GM12878 (cell line): ENCODE measurements at regions not wholly inside any gene's neighbourhood (a gene's known extent, or its start where the extent isn't known, plus 50 kb on each side); places are given as distances from the start of the nearest gene placed in this dataset.

Experiments used
- ATAC-seq: fragments of 200-7000 bp; cut with Tn5 transposase; 3 replicates; pipeline ENCODE4 v1.9.1; 2020; ENCODE audit warnings: mild to moderate bottlenecking, moderate library complexity
- BruUV-seq: library from RNA; stranded (reverse); fragments of 400-500 nt; replicated peaks from 2 replicates; lab custom pipeline; 2021; lab: Mats Ljungman, UMichigan
- CTCF ChIA-PET: fragments of 300-600 bp; sonication (Branson Sonifier 250); formaldehyde crosslinking; extraction: SDS; loops from one replicate; lab custom pipeline; 2021; ENCODE audit warnings: inconsistent platforms; lab: Yijun Ruan, JAX
- POLR2A ChIA-PET: fragments of 350-600 bp; formaldehyde crosslinking; extraction: SDS; loops from one replicate; lab custom pipeline; 2021; ENCODE audit warnings: inconsistent platforms; lab: Charles Lee
- RAD21 ChIA-PET: fragments of 300-600 bp; sonication (Branson Sonifier 250); formaldehyde crosslinking; loops from one replicate; lab custom pipeline; 2023; ENCODE audit warnings: antibody characterized with exemption; ENCODE audit not compliant: unreplicated experiment; lab: Charles Lee
- SMC1A ChIA-PET: fragments of 300-600 bp; sonication (Branson Sonifier 250); formaldehyde crosslinking; loops from one replicate; lab custom pipeline; 2023; ENCODE audit not compliant: unreplicated experiment, uncharacterized antibody; lab: Charles Lee
- DNase-seq: peaks from one replicate; pipeline ENCODE4 v3.0.0-alpha.2; 2011; ENCODE audit warnings: low read depth, low spot score
- FAIRE-seq: peaks from 3 replicates; lab custom pipeline; 2011; peaks lifted over from hg19 to GRCh38; lab: Jason Lieb, UNC
- H2AFZ ChIP-seq: 2 replicates; pipeline ENCODE4 v1.6.0; 2011; ENCODE audit warnings: low read depth, low read length, control low read depth; ENCODE audit not compliant: control insufficient read depth
- H3K27ac ChIP-seq: 2 replicates; pipeline ENCODE4 v1.5.1; 2011; ENCODE audit warnings: control low read depth; ENCODE audit not compliant: control insufficient read depth, insufficient read depth
- H3K27me3 ChIP-seq, 2 experiments: replicated peaks in 1 of 2; 2 replicates each; pipeline versions ENCODE4 v1.6.0 to v1.6.1; 2011; ENCODE audit warnings: low read length in 1 of 2; ENCODE audit not compliant: control insufficient read depth in 2 of 2, insufficient read depth in 2 of 2
- H3K36me3 ChIP-seq, 2 experiments: 2 replicates each; pipeline ENCODE4 v1.5.1; 2011; ENCODE audit warnings: low read length in 1 of 2; ENCODE audit not compliant: control insufficient read depth in 2 of 2, insufficient read depth in 2 of 2
- H3K4me1 ChIP-seq: 2 replicates; pipeline ENCODE4 v1.6.1; 2011; ENCODE audit warnings: mild to moderate bottlenecking, low read length, moderate library complexity, mixed read lengths; ENCODE audit not compliant: control insufficient read depth, insufficient read depth
- H3K4me2 ChIP-seq: 2 replicates; pipeline ENCODE4 v1.6.0; 2011; ENCODE audit warnings: control low read depth; ENCODE audit not compliant: control insufficient read depth, insufficient read depth
- H3K4me3 ChIP-seq: fragments of 200-600 bp; sonication (generic); 2 replicates; pipeline ENCODE4 v1.5.1; 2016
- H3K79me2 ChIP-seq: 2 replicates; pipeline ENCODE4 v1.6.0; 2011; ENCODE audit warnings: low read length; ENCODE audit not compliant: control insufficient read depth, insufficient read depth
- H3K9ac ChIP-seq: 2 replicates; pipeline ENCODE4 v1.8.0; 2011; ENCODE audit warnings: low read length, control low read depth, mixed read lengths; ENCODE audit not compliant: control insufficient read depth, insufficient read depth
- H3K9me3 ChIP-seq: replicated peaks from 3 replicates; pipeline ENCODE4 v1.5.1; 2011; ENCODE audit warnings: mild to moderate bottlenecking, low read length; ENCODE audit not compliant: control insufficient read depth, insufficient read depth
- H4K20me1 ChIP-seq: 2 replicates; pipeline ENCODE4 v1.6.0; 2011; ENCODE audit not compliant: control insufficient read depth, insufficient read depth
- CBFB ChIP-seq: IDR thresholded peaks from 2 replicates; pipeline ENCODE4 v1.6.1; 2016; ENCODE audit warnings: antibody characterized with exemption, low read depth
- ETV6 ChIP-seq, 2 experiments: fragments of 450-650 bp in 1 of 2; IDR thresholded peaks in 1 of 2; conservative IDR thresholded peaks in 1 of 2; 2 replicates each; pipeline ENCODE4 v1.6.1; 2014; ENCODE audit warnings: antibody characterized with exemption in 1 of 2, borderline replicate concordance in 1 of 2, low read depth in 1 of 2, mild to moderate bottlenecking in 1 of 2, moderate library complexity in 1 of 2
- FOXK2 ChIP-seq: fragments of 450-650 bp; IDR thresholded peaks from 2 replicates; pipeline ENCODE4 v1.6.1; 2017; ENCODE audit warnings: mild to moderate bottlenecking, moderate library complexity
- GABPA ChIP-seq: IDR thresholded peaks from 2 replicates; pipeline ENCODE4 v1.6.1; 2014; ENCODE audit warnings: antibody characterized with exemption, low read depth, mild to moderate bottlenecking, inconsistent platforms
- IKZF1 ChIP-seq: fragments of 450-650 bp; conservative IDR thresholded peaks from 2 replicates; pipeline ENCODE4 v1.6.1; 2017; ENCODE audit warnings: antibody characterized with exemption, mild to moderate bottlenecking
- NFXL1 ChIP-seq: fragments of 450-650 bp; IDR thresholded peaks from 2 replicates; pipeline ENCODE4 v1.6.1; 2017; ENCODE audit warnings: antibody characterized with exemption, mild to moderate bottlenecking, borderline replicate concordance
- SPI1 ChIP-seq: IDR thresholded peaks from 2 replicates; pipeline ENCODE4 v1.6.1; 2011; ENCODE audit warnings: low read depth, mild to moderate bottlenecking, low read length, moderate library complexity, borderline replicate concordance; ENCODE audit not compliant: insufficient read depth
- ZZZ3 ChIP-seq: IDR thresholded peaks from 2 replicates; pipeline ENCODE4 v1.6.1; 2011; ENCODE audit warnings: low read depth; ENCODE audit not compliant: control insufficient read depth, insufficient read length
- WGBS: methylation state at CpG from one replicate; pipeline ENCODE4 v1.1.6; 2016; ENCODE audit warnings: low lambda C conversion rate; ENCODE audit not compliant: insufficient replicate concordance, insufficient coverage; ENCODE audit errors: missing lambda C conversion rate; 5-methylcytosine and 5-hydroxymethylcytosine counted together
- in situ Hi-C: fragments of 300-500 bp; cut with MboI; formaldehyde crosslinking; loops from 9 replicates; pipeline ENCODE4 v1.14.3; 2018; ENCODE audit warnings: mixed read lengths
- intact Hi-C: fragments of 100-400 bp; cut with micrococcal nuclease; formaldehyde crosslinking; loops from one replicate; pipeline ENCODE4 v1.14.2; 2022; ENCODE audit not compliant: unreplicated experiment
- TF ChIP-seq, protein P1 (sequence below): IDR thresholded peaks from 2 replicates; pipeline ENCODE4 v1.6.1; 2011; ENCODE audit warnings: borderline replicate concordance, low read depth, mild to moderate bottlenecking, moderate library complexity, low read length; ENCODE audit not compliant: insufficient read depth, poor library complexity, severe bottlenecking
- TF ChIP-seq, protein P2 (sequence below): IDR thresholded peaks from 2 replicates; pipeline ENCODE4 v1.6.1; 2012; ENCODE audit warnings: mild to moderate bottlenecking, low read depth, low read length
- TF ChIP-seq, protein P3 (sequence below): fragments of 450-650 bp; IDR thresholded peaks from 2 replicates; pipeline ENCODE4 v1.6.1; 2018; ENCODE audit warnings: mild to moderate bottlenecking, low read depth, moderate library complexity; ENCODE audit not compliant: partially characterized antibody

DNA sequence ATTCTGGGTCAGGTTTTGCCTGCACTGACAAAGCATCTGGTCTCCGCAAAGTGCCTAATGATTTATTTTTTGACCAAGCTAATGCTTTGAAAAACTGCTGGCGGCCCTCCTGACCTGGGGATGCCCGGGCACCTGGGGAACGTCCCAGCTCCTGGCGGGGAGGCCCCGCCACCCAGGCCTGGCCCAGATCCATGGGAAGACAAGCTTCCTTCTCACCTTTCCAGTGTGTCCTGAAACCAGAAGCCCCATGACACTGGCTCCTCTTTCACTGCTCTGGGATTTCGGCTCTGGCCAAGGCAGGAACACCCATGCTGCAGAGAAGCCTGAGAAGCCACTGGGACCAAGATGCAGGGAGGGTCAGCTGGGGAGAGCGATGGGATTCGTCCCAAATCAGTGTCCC, 144.1 kb downstream of the SEC61B start:
- Histone ChIP-seq H3K4me1 (peaks cover 20% of the 10 kb centered on the region), H3K4me2 (no peak overlapping the region), H3K79me2 (no peaks in the 10 kb centered on the region), H3K27me3 (no peaks in the 10 kb centered on the region), H3K9me3 (no peaks in the 10 kb centered on the region), H3K9ac (no peak overlapping the region), H3K27ac (no peak overlapping the region), H2AFZ (no peak overlapping the region), H4K20me1 (no peaks in the 10 kb centered on the region), H3K36me3 (no peaks in the 10 kb centered on the region), H3K4me3 (no peak overlapping the region)
- SMC1A ChIA-PET: interaction anchor here (0.9 to 1.2 kb wide), 4 partner anchors 9 to 216 kb away, joined by 3 to 4 read pairs (median 3); no protein-coding TSS in a partner anchor
- FAIRE-seq: no peak
- in situ Hi-C loops: no loop called here
- RAD21 ChIA-PET: interaction anchor here (0.9 kb wide), 1 partner anchor 10 kb away, joined by 4 read pairs; no protein-coding TSS in a partner anchor
- WGBS: 61% methylated on average over 9 of the region's 9 CpGs
- no peak for ATAC-seq
- CTCF ChIA-PET: interaction anchor here (1.3 kb wide), 1 partner anchor 53 kb away, joined by 3 read pairs; no protein-coding TSS in a partner anchor
- BruUV-seq: no TSS peak
- DNase-seq: no peak
- intact Hi-C loops: loop anchor here (10.0 kb wide), 2 partner anchors 61 to 181 kb away; no protein-coding TSS in a partner anchor
- POLR2A ChIA-PET: no interaction called here
- no peak for TF ChIP-seq NFXL1
- TF ChIP-seq, protein P1, sequence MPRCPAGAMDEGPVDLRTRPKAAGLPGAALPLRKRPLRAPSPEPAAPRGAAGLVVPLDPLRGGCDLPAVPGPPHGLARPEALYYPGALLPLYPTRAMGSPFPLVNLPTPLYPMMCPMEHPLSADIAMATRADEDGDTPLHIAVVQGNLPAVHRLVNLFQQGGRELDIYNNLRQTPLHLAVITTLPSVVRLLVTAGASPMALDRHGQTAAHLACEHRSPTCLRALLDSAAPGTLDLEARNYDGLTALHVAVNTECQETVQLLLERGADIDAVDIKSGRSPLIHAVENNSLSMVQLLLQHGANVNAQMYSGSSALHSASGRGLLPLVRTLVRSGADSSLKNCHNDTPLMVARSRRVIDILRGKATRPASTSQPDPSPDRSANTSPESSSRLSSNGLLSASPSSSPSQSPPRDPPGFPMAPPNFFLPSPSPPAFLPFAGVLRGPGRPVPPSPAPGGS: no peak
- no peak for TF ChIP-seq ZZZ3
- TF ChIP-seq SPI1: no peak
- TF ChIP-seq ETV6 (conservative IDR thresholded peaks at IDR 0.05 in 1 of 2, IDR thresholded peaks at IDR 0.05 in 1 of 2; ENCODE audit: borderline replicate concordance in 1 of 2, low read depth in 1 of 2): no peak
- TF ChIP-seq, protein P2, sequence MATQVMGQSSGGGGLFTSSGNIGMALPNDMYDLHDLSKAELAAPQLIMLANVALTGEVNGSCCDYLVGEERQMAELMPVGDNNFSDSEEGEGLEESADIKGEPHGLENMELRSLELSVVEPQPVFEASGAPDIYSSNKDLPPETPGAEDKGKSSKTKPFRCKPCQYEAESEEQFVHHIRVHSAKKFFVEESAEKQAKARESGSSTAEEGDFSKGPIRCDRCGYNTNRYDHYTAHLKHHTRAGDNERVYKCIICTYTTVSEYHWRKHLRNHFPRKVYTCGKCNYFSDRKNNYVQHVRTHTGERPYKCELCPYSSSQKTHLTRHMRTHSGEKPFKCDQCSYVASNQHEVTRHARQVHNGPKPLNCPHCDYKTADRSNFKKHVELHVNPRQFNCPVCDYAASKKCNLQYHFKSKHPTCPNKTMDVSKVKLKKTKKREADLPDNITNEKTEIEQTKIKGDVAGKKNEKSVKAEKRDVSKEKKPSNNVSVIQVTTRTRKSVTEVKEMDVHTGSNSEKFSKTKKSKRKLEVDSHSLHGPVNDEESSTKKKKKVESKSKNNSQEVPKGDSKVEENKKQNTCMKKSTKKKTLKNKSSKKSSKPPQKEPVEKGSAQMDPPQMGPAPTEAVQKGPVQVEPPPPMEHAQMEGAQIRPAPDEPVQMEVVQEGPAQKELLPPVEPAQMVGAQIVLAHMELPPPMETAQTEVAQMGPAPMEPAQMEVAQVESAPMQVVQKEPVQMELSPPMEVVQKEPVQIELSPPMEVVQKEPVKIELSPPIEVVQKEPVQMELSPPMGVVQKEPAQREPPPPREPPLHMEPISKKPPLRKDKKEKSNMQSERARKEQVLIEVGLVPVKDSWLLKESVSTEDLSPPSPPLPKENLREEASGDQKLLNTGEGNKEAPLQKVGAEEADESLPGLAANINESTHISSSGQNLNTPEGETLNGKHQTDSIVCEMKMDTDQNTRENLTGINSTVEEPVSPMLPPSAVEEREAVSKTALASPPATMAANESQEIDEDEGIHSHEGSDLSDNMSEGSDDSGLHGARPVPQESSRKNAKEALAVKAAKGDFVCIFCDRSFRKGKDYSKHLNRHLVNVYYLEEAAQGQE: no peak
- no peak for TF ChIP-seq CBFB
- no peak for TF ChIP-seq GABPA
- TF ChIP-seq, protein P3, sequence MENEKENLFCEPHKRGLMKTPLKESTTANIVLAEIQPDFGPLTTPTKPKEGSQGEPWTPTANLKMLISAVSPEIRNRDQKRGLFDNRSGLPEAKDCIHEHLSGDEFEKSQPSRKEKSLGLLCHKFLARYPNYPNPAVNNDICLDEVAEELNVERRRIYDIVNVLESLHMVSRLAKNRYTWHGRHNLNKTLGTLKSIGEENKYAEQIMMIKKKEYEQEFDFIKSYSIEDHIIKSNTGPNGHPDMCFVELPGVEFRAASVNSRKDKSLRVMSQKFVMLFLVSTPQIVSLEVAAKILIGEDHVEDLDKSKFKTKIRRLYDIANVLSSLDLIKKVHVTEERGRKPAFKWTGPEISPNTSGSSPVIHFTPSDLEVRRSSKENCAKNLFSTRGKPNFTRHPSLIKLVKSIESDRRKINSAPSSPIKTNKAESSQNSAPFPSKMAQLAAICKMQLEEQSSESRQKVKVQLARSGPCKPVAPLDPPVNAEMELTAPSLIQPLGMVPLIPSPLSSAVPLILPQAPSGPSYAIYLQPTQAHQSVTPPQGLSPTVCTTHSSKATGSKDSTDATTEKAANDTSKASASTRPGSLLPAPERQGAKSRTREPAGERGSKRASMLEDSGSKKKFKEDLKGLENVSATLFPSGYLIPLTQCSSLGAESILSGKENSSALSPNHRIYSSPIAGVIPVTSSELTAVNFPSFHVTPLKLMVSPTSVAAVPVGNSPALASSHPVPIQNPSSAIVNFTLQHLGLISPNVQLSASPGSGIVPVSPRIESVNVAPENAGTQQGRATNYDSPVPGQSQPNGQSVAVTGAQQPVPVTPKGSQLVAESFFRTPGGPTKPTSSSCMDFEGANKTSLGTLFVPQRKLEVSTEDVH: no peak
- no peak for TF ChIP-seq IKZF1
- no peak for TF ChIP-seq FOXK2
